K562 (cell line): ENCODE measurements at regions not wholly inside any gene's neighbourhood (a gene's known extent, or its start where the extent isn't known, plus 50 kb on each side); places are given as distances from the start of the nearest gene placed in this dataset.

Experiments
- ATAC-seq: fragments of 200-7000 bp; cut with Tn5 transposase; 3 replicates; pipeline ENCODE4 v1.9.1; 2020; ENCODE audit warnings: moderate library complexity
- BruUV-seq: library from RNA; stranded (reverse); fragments of 400-500 nt; replicated peaks from 2 replicates; lab custom pipeline; 2021; lab: Mats Ljungman, UMichigan
- CTCF ChIA-PET: fragments of 300-600 bp; formaldehyde crosslinking; extraction: SDS; loops from one replicate; lab custom pipeline; 2021; ENCODE audit warnings: low intra/inter-chr PET ratio; lab: Yijun Ruan, JAX
- POLR2A ChIA-PET: fragments of 300-600, 350-650 bp; sonication (Branson Sonifier 250); formaldehyde crosslinking; extraction: SDS; loops from one replicate; lab custom pipeline; 2021; ENCODE audit warnings: antibody characterized with exemption, inconsistent platforms; lab: Yijun Ruan, JAX
- DNase-seq, 4 experiments: peaks; one replicate each; pipeline versions ENCODE4 v3.0.0 to v3.0.0-alpha.2; 2011 to 2018; ENCODE audit warnings: low spot score in 3 of 4, mixed read lengths in 3 of 4; ENCODE audit errors: extremely low read depth in 1 of 4
- FAIRE-seq: peaks from 2 replicates; lab custom pipeline; 2011; peaks lifted over from hg19 to GRCh38; lab: Jason Lieb, UNC
- H2AFZ ChIP-seq: 2 replicates; pipeline ENCODE4 v1.6.0; 2011; ENCODE audit warnings: low read depth, low read length, control low read depth, inconsistent platforms
- H3K27ac ChIP-seq: fragments of 200-600 bp; 3 replicates; pipeline ENCODE4 v1.8.0; 2011; ENCODE audit warnings: low read depth, mild to moderate bottlenecking, control low read depth, inconsistent platforms, low read length, moderate library complexity, mixed read lengths; ENCODE audit errors: extremely low read depth
- H3K27me3 ChIP-seq, 2 experiments: fragments of 300-600 bp in 1 of 2; 2 replicates in 1 of 2; 3 replicates in 1 of 2; pipeline versions ENCODE4 v1.6.0 to v1.8.0; 2011; ENCODE audit warnings: inconsistent platforms in 2 of 2, low read length in 2 of 2, mild to moderate bottlenecking in 1 of 2, mixed read lengths in 1 of 2, moderate library complexity in 1 of 2; ENCODE audit not compliant: control insufficient read depth in 2 of 2, insufficient read depth in 2 of 2
- H3K36me3 ChIP-seq: fragments of 300-600 bp; 3 replicates; pipeline ENCODE4 v1.8.0; 2011; ENCODE audit warnings: mild to moderate bottlenecking, low read length, inconsistent platforms; ENCODE audit not compliant: control insufficient read depth, insufficient read depth
- H3K4me1 ChIP-seq, 2 experiments: fragments of 200-600 bp in 1 of 2; replicated peaks in 1 of 2; 2 replicates in 1 of 2; 3 replicates in 1 of 2; pipeline versions ENCODE4 v1.5.1 to v1.8.0; 2011; ENCODE audit warnings: inconsistent platforms in 2 of 2, low read length in 2 of 2, mild to moderate bottlenecking in 1 of 2, mixed read lengths in 1 of 2, moderate library complexity in 1 of 2; ENCODE audit not compliant: control insufficient read depth in 2 of 2, insufficient read depth in 2 of 2
- H3K4me2 ChIP-seq: 2 replicates; pipeline ENCODE4 v1.6.1; 2011; ENCODE audit warnings: low read length, control low read depth, inconsistent platforms, mixed read lengths; ENCODE audit not compliant: insufficient read depth
- H3K4me3 ChIP-seq: fragments of 200-600 bp; sonication (generic), shearing (Covaris generic); 2 replicates; pipeline ENCODE4 v1.5.1; 2016; ENCODE audit warnings: control low read depth, inconsistent platforms
- H3K79me2 ChIP-seq: fragments of 200-600 bp; 3 replicates; pipeline ENCODE4 v1.8.0; 2011; ENCODE audit warnings: low read length, inconsistent platforms; ENCODE audit not compliant: control insufficient read depth, insufficient read depth
- H3K9ac ChIP-seq, 2 experiments: 2 replicates each; pipeline versions ENCODE4 v1.6.0 to v1.6.1; 2011; ENCODE audit warnings: low read depth in 2 of 2, low read length in 2 of 2, control low read depth in 1 of 2, inconsistent platforms in 1 of 2, mild to moderate bottlenecking in 1 of 2, mixed read lengths in 1 of 2; ENCODE audit not compliant: insufficient read depth in 1 of 2
- H3K9me1 ChIP-seq: one replicate; pipeline ENCODE4 v1.6.0; 2011; ENCODE audit warnings: inconsistent platforms, mild to moderate bottlenecking, low read length, moderate library complexity; ENCODE audit not compliant: control insufficient read depth, insufficient read depth
- H3K9me3 ChIP-seq: replicated peaks from 2 replicates; pipeline ENCODE4 v1.5.1; 2011; ENCODE audit warnings: low read depth, low read length, inconsistent platforms; ENCODE audit not compliant: control insufficient read depth, insufficient read depth
- H4K20me1 ChIP-seq: replicated peaks from 2 replicates; pipeline ENCODE4 v1.6.1; 2011; ENCODE audit warnings: low read length, inconsistent platforms, mixed read lengths; ENCODE audit not compliant: control insufficient read depth, insufficient read depth
- CEBPZ ChIP-seq: fragments of 150-350 bp; IDR thresholded peaks from 2 replicates; pipeline ENCODE4 v1.6.1; 2014; ENCODE audit warnings: low read depth, mild to moderate bottlenecking, low read length, borderline replicate concordance
- CREM ChIP-seq: IDR thresholded peaks from 2 replicates; pipeline ENCODE4 v1.6.1; 2014; ENCODE audit warnings: antibody characterized with exemption, low read depth
- TRIM25 ChIP-seq: fragments of 450-650 bp; IDR thresholded peaks from 2 replicates; pipeline ENCODE4 v1.7.0; 2016; ENCODE audit warnings: borderline replicate concordance
- ZFP91 ChIP-seq: sonication (generic); formaldehyde crosslinking; IDR thresholded peaks from 2 replicates; pipeline ENCODE4 v1.8.0; 2022; ENCODE audit warnings: mild to moderate bottlenecking, missing genetic modification reagents
- ZNF165 ChIP-seq: fragments of 250-450 bp; sonication (Bioruptor Pico); IDR thresholded peaks from 2 replicates; pipeline ENCODE4 v1.4.0; 2020; ENCODE audit warnings: borderline replicate concordance
- ZNF511 ChIP-seq: sonication (generic); formaldehyde crosslinking; IDR thresholded peaks from 2 replicates; pipeline ENCODE4 v1.8.0; 2022; ENCODE audit warnings: mild to moderate bottlenecking, missing genetic modification reagents
- ZNF609 ChIP-seq: sonication (generic); formaldehyde crosslinking; IDR thresholded peaks from 2 replicates; pipeline ENCODE4 v1.8.1; 2023; ENCODE audit warnings: missing genetic modification reagents, mild to moderate bottlenecking, borderline replicate concordance
- whole genome bisulfite sequencing: fragments of 100-300 bp; shearing (Covaris generic); methylation state at CpG from one replicate; pipeline ENCODE4 v1.1.6; 2016; ENCODE audit warnings: low coverage, mixed read lengths; ENCODE audit not compliant: insufficient coverage; ENCODE audit errors: missing lambda C conversion rate; 5-methylcytosine and 5-hydroxymethylcytosine counted together
- in situ Hi-C: fragments of 300-500 bp; cut with MboI; formaldehyde crosslinking; loops from 4 replicates; pipeline ENCODE4 v1.15.0; 2018; ENCODE audit warnings: inconsistent platforms, mixed read lengths
- intact Hi-C: fragments of 100-400 bp; cut with micrococcal nuclease; formaldehyde crosslinking; loops from 2 replicates; pipeline ENCODE4 v1.14.2; 2022

GRCh38 chr2:226399006-226399405 is 400.6 kb downstream of the IRS1 start (continued):
- TF ChIP-seq ZFP91 (CRISPR knock-in tag) (no peak), CEBPZ (no peak), ZNF511 (CRISPR knock-in tag) (no peak)

- 0% methylated on average over 1 of the region's 1 CpG for WGBS
- intact Hi-C loops = no loop called here
- Histone ChIP-seq H3K27ac (no peak overlapping the region), H3K9me1 (no peaks in the 10 kb centered on the region), H2AFZ (no peak overlapping the region), H3K36me3 (no peaks in the 10 kb centered on the region), H3K4me1 (no peaks in the 10 kb centered on the region), H4K20me1 (no peaks in the 10 kb centered on the region), H3K27me3 (no peaks in the 10 kb centered on the region), H3K9me3 (no peaks in the 10 kb centered on the region), H3K9ac (no peak overlapping the region), H3K79me2 (no peaks in the 10 kb centered on the region), H3K4me3 (no peak overlapping the region), H3K4me2 (no peak overlapping the region)
- FAIRE-seq (no peak), DNase-seq (no peak), ATAC-seq (no peak)
- ChIA-PET CTCF (no interaction called here), POLR2A (interaction anchor here (0.8 kb wide), 1 partner anchor 1986 kb away, joined by 4 read pairs; no protein-coding TSS in a partner anchor)
- in situ Hi-C loops = no loop called here
- no TSS peak for BruUV-seq
- TF ChIP-seq CREM (no peak), TRIM25 (no peak), ZNF165 (CRISPR knock-in tag) (no peak), ZNF609 (CRISPR knock-in tag) (no peak)
These were observed 401.0 kb downstream of the IRS1 start for GRCh38 chr2:226398580-226398979.
